ENCODE measurements at regions not wholly inside any gene's neighbourhood (a gene's known extent, or its start where the extent isn't known, plus 50 kb on each side); places are given as distances from the start of the nearest gene placed in this dataset.

DNA sequence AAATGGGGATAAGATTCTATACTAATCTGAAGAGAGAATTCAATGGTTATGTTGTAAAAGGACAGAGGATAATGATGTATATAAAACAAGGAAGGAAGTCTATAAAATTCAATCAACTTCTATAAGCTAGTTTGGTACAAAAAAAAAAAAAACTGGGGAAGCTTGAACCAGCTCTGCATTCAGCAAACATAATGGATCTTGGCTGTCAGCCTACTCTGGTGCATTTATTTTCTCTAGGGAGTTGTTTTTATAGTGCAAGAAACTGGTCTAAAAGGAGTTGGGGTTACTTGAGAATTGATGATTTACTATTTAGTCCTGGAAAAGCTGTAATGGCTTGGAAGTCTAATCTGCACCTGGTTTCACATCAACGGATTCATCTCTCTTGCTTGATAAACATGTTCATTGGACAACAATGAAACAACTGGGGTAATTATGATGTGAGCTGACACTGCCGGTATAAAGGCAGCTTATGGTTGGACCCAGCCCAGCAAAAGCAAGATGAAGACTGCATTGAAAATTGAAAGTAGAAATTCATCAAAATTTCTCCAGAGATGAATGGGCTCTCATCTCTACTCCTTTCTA is 199.4 kb upstream of the NRIP1 start:
- no peak overlapping the region for H3K23ac ChIP-seq (ENCODE audit: insufficient read length, low read depth, low read length)
- H3K4me2 ChIP-seq (ENCODE audit: insufficient read depth, insufficient read length, low read length): no peak overlapping the region
- H3K9me3 ChIP-seq (ENCODE audit: control insufficient read depth, low read depth, low read length): no peaks in the 10 kb centered on the region
- H3K4me1 Mint-ChIP-seq: no peaks in the 10 kb centered on the region
- H3K27ac ChIP-seq (ENCODE audit: insufficient read length, low read depth, low read length): no peak overlapping the region
- H4K8ac ChIP-seq (replicated peaks; ENCODE audit: insufficient read length, low read depth, low read length): no peak overlapping the region
- no peak overlapping the region for H2BK120ac ChIP-seq (ENCODE audit: low read depth, low read length, poor library complexity, severe bottlenecking)
- H3K9me3 Mint-ChIP-seq: peaks cover 0 to 2% of the 10 kb centered on the region in 2 experiments; a peak in 1 of 5 replicates
- H3K79me2 ChIP-seq (ENCODE audit: insufficient read depth, low read length): no peaks in the 10 kb centered on the region
- no peaks in the 10 kb centered on the region for H3K27me3 ChIP-seq (ENCODE audit: insufficient read depth, low read length)
- no peaks in the 10 kb centered on the region for H4K20me1 ChIP-seq (ENCODE audit: control insufficient read depth, insufficient read depth, insufficient read length)
- no CpG with 5 or more reads among the region's 2 CpGs for WGBS (ENCODE audit: extremely low coverage, insufficient read length, low lambda C conversion rate)
- no peaks in the 10 kb centered on the region for H3K36me3 Mint-ChIP-seq (ENCODE audit: insufficient read depth in 1 of 3, low read depth in 3 of 3)
- no peak overlapping the region for H3K9ac ChIP-seq (ENCODE audit: extremely low read depth, insufficient read length, low read length)
- H2AK5ac ChIP-seq (ENCODE audit: insufficient read length, low read length): no peak overlapping the region
- H2AFZ ChIP-seq (ENCODE audit: low read length): no peak overlapping the region
- H3K27me3 Mint-ChIP-seq (ENCODE audit: low read depth): no peaks in the 10 kb centered on the region
- H3K18ac ChIP-seq (ENCODE audit: insufficient read length, low read depth, low read length): no peak overlapping the region
- TF ChIP-seq, protein P1, sequence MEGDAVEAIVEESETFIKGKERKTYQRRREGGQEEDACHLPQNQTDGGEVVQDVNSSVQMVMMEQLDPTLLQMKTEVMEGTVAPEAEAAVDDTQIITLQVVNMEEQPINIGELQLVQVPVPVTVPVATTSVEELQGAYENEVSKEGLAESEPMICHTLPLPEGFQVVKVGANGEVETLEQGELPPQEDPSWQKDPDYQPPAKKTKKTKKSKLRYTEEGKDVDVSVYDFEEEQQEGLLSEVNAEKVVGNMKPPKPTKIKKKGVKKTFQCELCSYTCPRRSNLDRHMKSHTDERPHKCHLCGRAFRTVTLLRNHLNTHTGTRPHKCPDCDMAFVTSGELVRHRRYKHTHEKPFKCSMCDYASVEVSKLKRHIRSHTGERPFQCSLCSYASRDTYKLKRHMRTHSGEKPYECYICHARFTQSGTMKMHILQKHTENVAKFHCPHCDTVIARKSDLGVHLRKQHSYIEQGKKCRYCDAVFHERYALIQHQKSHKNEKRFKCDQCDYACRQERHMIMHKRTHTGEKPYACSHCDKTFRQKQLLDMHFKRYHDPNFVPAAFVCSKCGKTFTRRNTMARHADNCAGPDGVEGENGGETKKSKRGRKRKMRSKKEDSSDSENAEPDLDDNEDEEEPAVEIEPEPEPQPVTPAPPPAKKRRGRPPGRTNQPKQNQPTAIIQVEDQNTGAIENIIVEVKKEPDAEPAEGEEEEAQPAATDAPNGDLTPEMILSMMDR (conservative IDR thresholded peaks at IDR 0.05): no peak
- no peak overlapping the region for H3K4ac ChIP-seq (ENCODE audit: low read depth, low read length)
- no peak overlapping the region for H4K91ac ChIP-seq (ENCODE audit: insufficient read length, low read depth, low read length)
- no peak overlapping the region for H2BK20ac ChIP-seq (ENCODE audit: low read depth, low read length, poor library complexity, severe bottlenecking)
- H3K4me3 Mint-ChIP-seq: no peak overlapping the region
- H2BK5ac ChIP-seq (ENCODE audit: insufficient read length, low read length): no peak overlapping the region
- no peak overlapping the region for H2BK15ac ChIP-seq (ENCODE audit: low read depth, low read length)
- H3K56ac ChIP-seq (ENCODE audit: insufficient read length, low read depth, low read length): no peak overlapping the region
- no peaks in the 10 kb centered on the region for H3K79me1 ChIP-seq (ENCODE audit: insufficient read depth, low read depth, low read length, poor library complexity, severe bottlenecking)
- H3K14ac ChIP-seq (ENCODE audit: insufficient read depth, low read length): no peak overlapping the region
- H3K27ac Mint-ChIP-seq: no peak overlapping the region
- H3T11ph ChIP-seq (ENCODE audit: low read length): no peak overlapping the region
- DNase-seq: no peak
- H3K4me1 ChIP-seq (ENCODE audit: insufficient read depth, low read length): no peaks in the 10 kb centered on the region
- H3K23me2 ChIP-seq (ENCODE audit: insufficient read length, low read depth, low read length, poor library complexity, severe bottlenecking): no peaks in the 10 kb centered on the region
- no peak overlapping the region for H4K5ac ChIP-seq (ENCODE audit: insufficient read length, low read depth, low read length)
- no peak overlapping the region for H2BK12ac ChIP-seq (ENCODE audit: insufficient read length, low read depth, low read length)
